SK-N-SH (cell line): ENCODE measurements at regions not wholly inside any gene's neighbourhood (a gene's known extent, or its start where the extent isn't known, plus 50 kb on each side); places are given as distances from the start of the nearest gene placed in this dataset.

Experiments used
- CTCF ChIA-PET: fragments of 300-600, 350-600 bp; formaldehyde crosslinking; extraction: SDS; loops from one replicate; lab custom pipeline; 2021; lab: Yijun Ruan, JAX
- POLR2A ChIA-PET: fragments of 350-600 bp; sonication (Branson Sonifier 250); formaldehyde crosslinking; extraction: SDS; loops from one replicate; lab custom pipeline; 2020; ENCODE audit warnings: antibody characterized with exemption, inconsistent platforms; lab: Yijun Ruan, JAX
- DNase-seq: peaks from one replicate; pipeline ENCODE4 v3.0.0; 2012
- H2AFZ ChIP-seq: fragments of 200-600 bp; sonication (generic); 2 replicates; pipeline ENCODE4 v1.8.1; 2016; ENCODE audit warnings: antibody characterized with exemption, mild to moderate bottlenecking, low read depth
- H3F3A ChIP-seq: fragments of 200-600 bp; sonication (generic); replicated peaks from 2 replicates; pipeline ENCODE3; 2016; ENCODE audit warnings: antibody characterized with exemption, mild to moderate bottlenecking; ENCODE audit not compliant: insufficient read depth
- H3K27ac ChIP-seq, 2 experiments: fragments of 200-500 bp in 1 of 2; fragments of 200-600 bp in 1 of 2; sonication (Bioruptor generic) in 1 of 2; sonication (generic), shearing (Covaris generic) in 1 of 2; 2 replicates each; pipeline versions ENCODE4 v1.5.1 to v1.6.1; 2014 to 2016; ENCODE audit warnings: low read depth in 2 of 2, inconsistent platforms in 1 of 2, low read length in 1 of 2, mild to moderate bottlenecking in 1 of 2, mixed read lengths in 1 of 2
- H3K27me3 ChIP-seq: fragments of 200-600 bp; sonication (generic), shearing (Covaris generic); 2 replicates; pipeline ENCODE4 v1.6.1; 2016; ENCODE audit warnings: mixed run types; ENCODE audit not compliant: insufficient read depth
- H3K36me3 ChIP-seq, 2 experiments: fragments of 200-500 bp in 1 of 2; fragments of 200-600 bp in 1 of 2; sonication (Bioruptor generic) in 1 of 2; sonication (generic) in 1 of 2; replicated peaks in 1 of 2; 2 replicates each; pipeline versions ENCODE3 to v1.5.1; 2014 to 2016; ENCODE audit warnings: low read length in 1 of 2, mild to moderate bottlenecking in 1 of 2; ENCODE audit not compliant: insufficient read depth in 2 of 2, control insufficient read depth in 1 of 2
- H3K4me1 ChIP-seq, 2 experiments: fragments of 200-500 bp in 1 of 2; fragments of 200-600 bp in 1 of 2; sonication (Bioruptor generic) in 1 of 2; sonication (generic), shearing (Covaris generic) in 1 of 2; 2 replicates each; pipeline versions ENCODE4 v1.5.1 to v1.6.1; 2014 to 2016; ENCODE audit warnings: low read depth in 1 of 2, low read length in 1 of 2, mixed run types in 1 of 2; ENCODE audit not compliant: insufficient read depth in 2 of 2, control insufficient read depth in 1 of 2
- H3K4me2 ChIP-seq: fragments of 200-600 bp; sonication (generic), shearing (Covaris generic); 2 replicates; pipeline ENCODE4 v1.6.1; 2017; ENCODE audit warnings: mixed run types
- H3K4me3 ChIP-seq, 2 experiments: fragments of 200-500 bp in 1 of 2; fragments of 200-600 bp in 1 of 2; sonication (Bioruptor generic) in 1 of 2; sonication (generic), shearing (Covaris generic) in 1 of 2; 2 replicates each; pipeline versions ENCODE4 v1.5.1 to v1.8.1; 2014 to 2016; ENCODE audit warnings: low read depth in 2 of 2, inconsistent platforms in 1 of 2, low read length in 1 of 2, mild to moderate bottlenecking in 1 of 2, mixed read lengths in 1 of 2, moderate library complexity in 1 of 2
- H3K79me2 ChIP-seq: fragments of 200-600 bp; sonication (generic); 2 replicates; pipeline ENCODE4 v1.8.1; 2017; ENCODE audit warnings: mild to moderate bottlenecking; ENCODE audit not compliant: insufficient read depth
- H3K9ac ChIP-seq: fragments of 200-600 bp; sonication (generic); 2 replicates; pipeline ENCODE4 v1.6.1; 2017; ENCODE audit warnings: mixed run types
- H3K9me2 ChIP-seq: fragments of 200-600 bp; sonication (generic); 2 replicates; pipeline ENCODE4 v1.6.1; 2017; ENCODE audit warnings: mixed run types
- H3K9me3 ChIP-seq: fragments of 200-600 bp; sonication (generic); 2 replicates; pipeline ENCODE4 v1.6.1; 2017; ENCODE audit warnings: mixed run types, mild to moderate bottlenecking, moderate library complexity
- H4K20me1 ChIP-seq: fragments of 200-600 bp; sonication (generic); 2 replicates; pipeline ENCODE4 v1.6.1; 2017; ENCODE audit warnings: mild to moderate bottlenecking, mixed run types; ENCODE audit not compliant: insufficient read depth
- ELF1 ChIP-seq: IDR thresholded peaks from 2 replicates; pipeline ENCODE4 v1.4.0; 2012
- EZH2phosphoT487 ChIP-seq: fragments of 200-600 bp; sonication (generic); IDR thresholded peaks from 2 replicates; pipeline ENCODE4 v1.6.1; 2017; ENCODE audit warnings: low read depth, mixed run types, mild to moderate bottlenecking, antibody characterized with exemption, moderate library complexity, borderline replicate concordance
- FOSL2 ChIP-seq: IDR thresholded peaks from 2 replicates; pipeline ENCODE4 v1.4.0; 2012; ENCODE audit warnings: low read depth, mild to moderate bottlenecking, moderate library complexity, borderline replicate concordance
- GABPA ChIP-seq: IDR thresholded peaks from 2 replicates; pipeline ENCODE4 v1.4.0; 2012; ENCODE audit warnings: low read depth, mild to moderate bottlenecking
- GATA2 ChIP-seq: sonication (generic); formaldehyde crosslinking; IDR thresholded peaks from 2 replicates; pipeline ENCODE4 v1.5.0; 2020; ENCODE audit warnings: mild to moderate bottlenecking, missing genetic modification reagents
- MXI1 ChIP-seq: IDR thresholded peaks from 2 replicates; pipeline ENCODE4 v1.6.1; 2012; ENCODE audit warnings: mild to moderate bottlenecking, low read depth, low read length, improper control_type of control experiment
- POLR2AphosphoS5 ChIP-seq: IDR thresholded peaks from 2 replicates; pipeline ENCODE4 v1.6.1; 2012; ENCODE audit warnings: low read depth, low read length
- RXRA ChIP-seq: IDR thresholded peaks from 2 replicates; pipeline ENCODE4 v1.4.0; 2012; ENCODE audit warnings: low read depth, mild to moderate bottlenecking, borderline replicate concordance
- SIN3A ChIP-seq: IDR thresholded peaks from 2 replicates; pipeline ENCODE4 v1.6.1; 2012; ENCODE audit warnings: low read depth, mild to moderate bottlenecking, low read length, moderate library complexity, borderline replicate concordance
- TCF12 ChIP-seq: IDR thresholded peaks from 2 replicates; pipeline ENCODE4 v1.4.0; 2012
- TEAD4 ChIP-seq: IDR thresholded peaks from 2 replicates; pipeline ENCODE4 v1.4.0; 2012; ENCODE audit warnings: mild to moderate bottlenecking, borderline replicate concordance; ENCODE audit not compliant: insufficient read depth
- YY1 ChIP-seq: IDR thresholded peaks from 2 replicates; pipeline ENCODE4 v1.4.0; 2012; ENCODE audit warnings: low read depth, mild to moderate bottlenecking
- WGBS: methylation state at CpG from one replicate; pipeline ENCODE4 v1.1.6; 2017; ENCODE audit warnings: low lambda C conversion rate; 5-methylcytosine and 5-hydroxymethylcytosine counted together
- TF ChIP-seq, protein P1 (sequence below): IDR thresholded peaks from 2 replicates; pipeline ENCODE4 v1.4.0; 2012; ENCODE audit warnings: low read depth
- TF ChIP-seq, protein P2 (sequence below): fragments of 200-600 bp; sonication (generic); IDR thresholded peaks from 2 replicates; pipeline ENCODE4 v1.6.1; 2017; ENCODE audit warnings: antibody characterized with exemption, mild to moderate bottlenecking, moderate library complexity
- TF ChIP-seq, protein P3 (sequence below): IDR thresholded peaks from 2 replicates; pipeline ENCODE4 v1.4.0; 2012; ENCODE audit warnings: low read depth, borderline replicate concordance
- TF ChIP-seq, protein P4 (sequence below): IDR thresholded peaks from 2 replicates; pipeline ENCODE4 v1.6.1; 2012; ENCODE audit warnings: mild to moderate bottlenecking, low read depth, low read length, moderate library complexity

- DNase-seq, result no peak
- Histone ChIP-seq H4K20me1 (no peaks in the 10 kb centered on the region), H3K4me3 (no peak overlapping the region), H3K27ac (peak overlapping the region in 1 of 2 experiments; percentile 35; a peak in 1 of 4 replicates), H3K9ac (no peak overlapping the region), H3K27me3 (no peaks in the 10 kb centered on the region), H3K79me2 (no peaks in the 10 kb centered on the region), H3K4me2 (no peak overlapping the region), H3F3A (peaks cover 3% of the 10 kb centered on the region), H3K4me1 (peaks cover 4 to 15% of the 10 kb centered on the region in 2 experiments; a peak in 2 of 4 replicates), H3K9me3 (no peaks in the 10 kb centered on the region), H2AFZ (no peak overlapping the region), H3K9me2 (no peaks in the 10 kb centered on the region), H3K36me3 (no peaks in the 10 kb centered on the region)
- TF ChIP-seq, protein P1, sequence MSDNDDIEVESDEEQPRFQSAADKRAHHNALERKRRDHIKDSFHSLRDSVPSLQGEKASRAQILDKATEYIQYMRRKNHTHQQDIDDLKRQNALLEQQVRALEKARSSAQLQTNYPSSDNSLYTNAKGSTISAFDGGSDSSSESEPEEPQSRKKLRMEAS, result no peak
- TF ChIP-seq YY1 (no peak), EZH2phosphoT487 (no peak), TCF12 (no peak), TEAD4 (no peak), MXI1 (no peak), SIN3A (no peak), ELF1 (no peak), GATA2 (no peak), GABPA (no peak), FOSL2 (no peak), POLR2AphosphoS5 (no peak)
- TF ChIP-seq, protein P2, sequence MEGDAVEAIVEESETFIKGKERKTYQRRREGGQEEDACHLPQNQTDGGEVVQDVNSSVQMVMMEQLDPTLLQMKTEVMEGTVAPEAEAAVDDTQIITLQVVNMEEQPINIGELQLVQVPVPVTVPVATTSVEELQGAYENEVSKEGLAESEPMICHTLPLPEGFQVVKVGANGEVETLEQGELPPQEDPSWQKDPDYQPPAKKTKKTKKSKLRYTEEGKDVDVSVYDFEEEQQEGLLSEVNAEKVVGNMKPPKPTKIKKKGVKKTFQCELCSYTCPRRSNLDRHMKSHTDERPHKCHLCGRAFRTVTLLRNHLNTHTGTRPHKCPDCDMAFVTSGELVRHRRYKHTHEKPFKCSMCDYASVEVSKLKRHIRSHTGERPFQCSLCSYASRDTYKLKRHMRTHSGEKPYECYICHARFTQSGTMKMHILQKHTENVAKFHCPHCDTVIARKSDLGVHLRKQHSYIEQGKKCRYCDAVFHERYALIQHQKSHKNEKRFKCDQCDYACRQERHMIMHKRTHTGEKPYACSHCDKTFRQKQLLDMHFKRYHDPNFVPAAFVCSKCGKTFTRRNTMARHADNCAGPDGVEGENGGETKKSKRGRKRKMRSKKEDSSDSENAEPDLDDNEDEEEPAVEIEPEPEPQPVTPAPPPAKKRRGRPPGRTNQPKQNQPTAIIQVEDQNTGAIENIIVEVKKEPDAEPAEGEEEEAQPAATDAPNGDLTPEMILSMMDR, result no peak
- TF ChIP-seq, protein P3, sequence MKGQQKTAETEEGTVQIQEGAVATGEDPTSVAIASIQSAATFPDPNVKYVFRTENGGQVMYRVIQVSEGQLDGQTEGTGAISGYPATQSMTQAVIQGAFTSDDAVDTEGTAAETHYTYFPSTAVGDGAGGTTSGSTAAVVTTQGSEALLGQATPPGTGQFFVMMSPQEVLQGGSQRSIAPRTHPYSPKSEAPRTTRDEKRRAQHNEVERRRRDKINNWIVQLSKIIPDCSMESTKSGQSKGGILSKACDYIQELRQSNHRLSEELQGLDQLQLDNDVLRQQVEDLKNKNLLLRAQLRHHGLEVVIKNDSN, result no peak
- ChIA-PET CTCF (interaction anchor here (0.8 to 1.5 kb wide), 3 partner anchors 10 to 801 kb away, joined by 3 to 5 read pairs (median 3); no protein-coding TSS in a partner anchor), POLR2A (no interaction called here)
- WGBS, result 73% methylated on average over 12 of the region's 12 CpGs
These were observed 228.1 kb upstream of the TRIB2 start for GRCh38 chr2:12488352-12489318.

DNA sequence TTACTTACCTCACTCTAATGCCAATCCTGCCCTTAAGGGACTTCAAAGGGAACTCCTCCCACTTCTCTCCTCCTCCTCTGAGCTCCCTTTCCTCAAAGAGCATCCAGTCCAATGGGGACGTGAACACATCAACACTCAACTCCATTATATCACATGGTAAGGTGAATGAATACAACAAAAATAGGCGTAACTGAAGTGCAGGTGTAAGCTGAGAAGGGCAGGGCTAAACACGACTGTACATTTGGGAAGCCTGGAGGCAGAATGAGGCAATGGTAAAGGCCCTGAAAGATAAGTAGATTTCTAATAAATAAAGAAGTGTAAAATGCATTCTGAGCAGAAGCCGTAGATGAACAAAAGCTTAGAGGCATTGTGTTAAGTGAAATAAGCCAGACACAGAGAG is 226.1 kb upstream of the TRIB2 start:
- no peaks in the 10 kb centered on the region for H3K36me3 ChIP-seq
- H3K4me3 ChIP-seq, result no peak overlapping the region
- no peak overlapping the region for H3K9ac ChIP-seq
- H3K9me3 ChIP-seq, result no peaks in the 10 kb centered on the region
- no peak overlapping the region for H2AFZ ChIP-seq
- H3K4me2 ChIP-seq, result no peak overlapping the region
- H3K27ac ChIP-seq, result no peak overlapping the region
- WGBS, result 84% methylated on average over 4 of the region's 4 CpGs
- H3F3A ChIP-seq, result no peaks in the 10 kb centered on the region
- no peaks in the 10 kb centered on the region for H3K27me3 ChIP-seq
- ChIA-PET CTCF (interaction anchor here (0.6 to 1.2 kb wide), 3 partner anchors 14 to 281 kb away, joined by 3 to 4 read pairs (median 3); no protein-coding TSS in a partner anchor), POLR2A (no interaction called here)
- no peaks in the 10 kb centered on the region for H3K9me2 ChIP-seq
- H3K4me1 ChIP-seq, result peaks cover 0 to 15% of the 10 kb centered on the region in 2 experiments; a peak in 2 of 4 replicates
- H4K20me1 ChIP-seq, result no peaks in the 10 kb centered on the region
- H3K79me2 ChIP-seq, result no peaks in the 10 kb centered on the region
- DNase-seq, result no peak
- TF ChIP-seq GABPA (no peak), RXRA (no peak)
- TF ChIP-seq, protein P2, result no peak
- TF ChIP-seq, protein P4, sequence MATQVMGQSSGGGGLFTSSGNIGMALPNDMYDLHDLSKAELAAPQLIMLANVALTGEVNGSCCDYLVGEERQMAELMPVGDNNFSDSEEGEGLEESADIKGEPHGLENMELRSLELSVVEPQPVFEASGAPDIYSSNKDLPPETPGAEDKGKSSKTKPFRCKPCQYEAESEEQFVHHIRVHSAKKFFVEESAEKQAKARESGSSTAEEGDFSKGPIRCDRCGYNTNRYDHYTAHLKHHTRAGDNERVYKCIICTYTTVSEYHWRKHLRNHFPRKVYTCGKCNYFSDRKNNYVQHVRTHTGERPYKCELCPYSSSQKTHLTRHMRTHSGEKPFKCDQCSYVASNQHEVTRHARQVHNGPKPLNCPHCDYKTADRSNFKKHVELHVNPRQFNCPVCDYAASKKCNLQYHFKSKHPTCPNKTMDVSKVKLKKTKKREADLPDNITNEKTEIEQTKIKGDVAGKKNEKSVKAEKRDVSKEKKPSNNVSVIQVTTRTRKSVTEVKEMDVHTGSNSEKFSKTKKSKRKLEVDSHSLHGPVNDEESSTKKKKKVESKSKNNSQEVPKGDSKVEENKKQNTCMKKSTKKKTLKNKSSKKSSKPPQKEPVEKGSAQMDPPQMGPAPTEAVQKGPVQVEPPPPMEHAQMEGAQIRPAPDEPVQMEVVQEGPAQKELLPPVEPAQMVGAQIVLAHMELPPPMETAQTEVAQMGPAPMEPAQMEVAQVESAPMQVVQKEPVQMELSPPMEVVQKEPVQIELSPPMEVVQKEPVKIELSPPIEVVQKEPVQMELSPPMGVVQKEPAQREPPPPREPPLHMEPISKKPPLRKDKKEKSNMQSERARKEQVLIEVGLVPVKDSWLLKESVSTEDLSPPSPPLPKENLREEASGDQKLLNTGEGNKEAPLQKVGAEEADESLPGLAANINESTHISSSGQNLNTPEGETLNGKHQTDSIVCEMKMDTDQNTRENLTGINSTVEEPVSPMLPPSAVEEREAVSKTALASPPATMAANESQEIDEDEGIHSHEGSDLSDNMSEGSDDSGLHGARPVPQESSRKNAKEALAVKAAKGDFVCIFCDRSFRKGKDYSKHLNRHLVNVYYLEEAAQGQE, result no peak
